Gastrocnemius medialis (tissue), 4 donors: ENCODE measurements at regions not wholly inside any gene's neighbourhood (a gene's known extent, or its start where the extent isn't known, plus 50 kb on each side); places are given as distances from the start of the nearest gene placed in this dataset.

Experiments used
- POLR2A ChIP-seq, 2 donors: fragments of 450-650 bp; IDR thresholded peaks; one replicate each; pipeline ENCODE4 v1.6.1; 2017; ENCODE audit warnings: antibody characterized with exemption in 2 of 2, mild to moderate bottlenecking in 2 of 2, moderate library complexity in 2 of 2
- TF ChIP-seq, protein P1 (sequence below), 5 experiments: fragments of 450-650 bp in 3 of 5; fragments of 200-600 bp in 2 of 5; sonication (generic) in 2 of 5; IDR thresholded peaks in 4 of 5; conservative IDR thresholded peaks in 1 of 5; 1 replicate in 4 of 5; 2 replicates in 1 of 5; pipeline ENCODE4 v1.5.1; 2016 to 2019; ENCODE audit warnings: antibody characterized with exemption in 5 of 5, mild to moderate bottlenecking in 3 of 5, moderate library complexity in 3 of 5

DNA sequence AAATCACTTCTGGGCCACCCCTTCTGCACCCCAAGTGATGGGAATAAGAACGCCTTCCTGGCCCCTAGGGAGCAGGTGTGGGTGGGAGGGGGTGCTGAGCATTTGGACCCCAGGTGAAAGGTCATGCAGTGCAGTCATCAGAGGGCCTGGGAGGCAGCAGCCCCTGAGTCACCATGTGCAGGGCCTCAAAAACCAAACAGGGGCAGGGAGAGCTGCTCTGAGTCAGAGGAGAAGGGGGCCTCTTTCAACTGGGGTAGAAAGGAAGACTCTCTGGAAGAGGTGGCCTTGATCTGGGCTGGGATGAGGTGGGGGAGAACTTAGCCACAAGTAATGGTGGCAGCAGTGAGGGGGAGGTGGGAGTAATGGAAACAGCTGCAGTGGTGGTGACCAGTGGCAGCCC, 164.3 kb downstream of the BUB3 start:
- TF ChIP-seq, protein P1, sequence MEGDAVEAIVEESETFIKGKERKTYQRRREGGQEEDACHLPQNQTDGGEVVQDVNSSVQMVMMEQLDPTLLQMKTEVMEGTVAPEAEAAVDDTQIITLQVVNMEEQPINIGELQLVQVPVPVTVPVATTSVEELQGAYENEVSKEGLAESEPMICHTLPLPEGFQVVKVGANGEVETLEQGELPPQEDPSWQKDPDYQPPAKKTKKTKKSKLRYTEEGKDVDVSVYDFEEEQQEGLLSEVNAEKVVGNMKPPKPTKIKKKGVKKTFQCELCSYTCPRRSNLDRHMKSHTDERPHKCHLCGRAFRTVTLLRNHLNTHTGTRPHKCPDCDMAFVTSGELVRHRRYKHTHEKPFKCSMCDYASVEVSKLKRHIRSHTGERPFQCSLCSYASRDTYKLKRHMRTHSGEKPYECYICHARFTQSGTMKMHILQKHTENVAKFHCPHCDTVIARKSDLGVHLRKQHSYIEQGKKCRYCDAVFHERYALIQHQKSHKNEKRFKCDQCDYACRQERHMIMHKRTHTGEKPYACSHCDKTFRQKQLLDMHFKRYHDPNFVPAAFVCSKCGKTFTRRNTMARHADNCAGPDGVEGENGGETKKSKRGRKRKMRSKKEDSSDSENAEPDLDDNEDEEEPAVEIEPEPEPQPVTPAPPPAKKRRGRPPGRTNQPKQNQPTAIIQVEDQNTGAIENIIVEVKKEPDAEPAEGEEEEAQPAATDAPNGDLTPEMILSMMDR (IDR thresholded peaks at IDR 0.05 in 4 of 5, conservative IDR thresholded peaks at IDR 0.05 in 1 of 5) = no peak
- TF ChIP-seq POLR2A (IDR thresholded peaks at IDR 0.05) = no peak
